NCI-H2171 treated with DMSO at 0.1 percent for 48 hours (cell line): ENCODE measurements at regions not wholly inside any gene's neighbourhood (a gene's known extent, or its start where the extent isn't known, plus 50 kb on each side); places are given as distances from the start of the nearest gene placed in this dataset.
"Not testable (repeated sequence)": the region's sequence is repeated elsewhere in the genome, so short reads cannot be mapped to it uniquely, and the experiment has no call there.

Experiments
- DNase-seq: peaks from one replicate; lab custom pipeline; 2025; lab: John Stamatoyannopoulos, UW

DNA sequence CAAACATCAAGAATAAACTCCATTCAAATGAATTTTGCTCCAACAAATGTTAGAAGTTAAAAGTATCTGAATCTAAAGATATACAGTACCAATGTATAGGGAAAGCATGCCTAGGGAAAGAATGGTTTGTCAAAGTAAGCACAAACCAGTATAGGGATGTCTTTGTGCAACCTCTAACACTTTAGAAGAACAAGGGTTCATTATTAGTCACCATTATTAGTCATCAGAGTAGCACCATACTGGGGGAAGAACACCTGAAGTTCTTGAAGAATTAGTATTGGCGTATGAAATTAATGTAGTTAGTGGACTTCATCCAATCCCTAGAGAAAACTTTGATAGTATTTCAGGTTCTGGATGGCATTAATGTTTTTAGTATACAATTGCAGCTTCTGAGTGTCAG lies 943.7 kb downstream of the METTL15 start:
- DNase-seq = no peak

DNA sequence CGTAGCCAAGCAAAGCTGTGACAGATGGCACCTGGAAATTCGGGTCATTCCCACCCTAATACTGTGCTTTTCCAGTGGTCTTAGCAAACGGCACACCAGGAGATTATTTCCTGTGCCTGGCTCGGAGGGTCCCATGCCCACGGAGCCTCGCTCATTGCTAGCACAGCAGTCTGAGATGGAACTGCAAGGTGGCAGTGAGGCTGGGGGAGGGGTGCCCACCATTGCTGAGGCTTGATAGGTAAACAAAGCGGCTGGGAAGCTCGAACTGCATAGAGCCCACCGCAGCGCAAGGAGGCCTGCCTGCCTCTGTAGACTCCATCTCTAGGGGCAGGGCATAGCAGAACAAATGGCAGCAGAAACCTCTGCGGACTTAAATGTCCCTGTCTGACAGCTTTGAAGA lies 942.8 kb downstream of the METTL15 start:
- DNase-seq = not testable (repeated sequence)

DNA sequence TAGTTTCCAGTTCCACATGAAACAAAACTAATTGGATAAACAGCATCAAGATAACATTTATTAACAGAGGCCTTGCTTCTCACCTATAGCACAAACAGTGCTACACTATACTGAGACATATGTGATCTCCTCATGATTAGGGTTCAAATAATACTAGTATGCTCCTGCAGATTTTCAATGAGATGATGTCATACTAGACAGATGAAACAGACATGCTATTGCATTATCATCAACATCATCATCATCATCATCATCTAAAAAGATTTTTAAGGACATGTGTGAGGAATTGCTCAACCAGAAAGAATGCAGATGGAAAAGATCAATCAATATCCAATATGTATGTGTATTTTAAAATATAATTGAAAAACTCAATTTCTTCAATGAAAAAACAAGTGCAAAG lies 932.3 kb downstream of the METTL15 start:
- DNase-seq = no peak

DNA sequence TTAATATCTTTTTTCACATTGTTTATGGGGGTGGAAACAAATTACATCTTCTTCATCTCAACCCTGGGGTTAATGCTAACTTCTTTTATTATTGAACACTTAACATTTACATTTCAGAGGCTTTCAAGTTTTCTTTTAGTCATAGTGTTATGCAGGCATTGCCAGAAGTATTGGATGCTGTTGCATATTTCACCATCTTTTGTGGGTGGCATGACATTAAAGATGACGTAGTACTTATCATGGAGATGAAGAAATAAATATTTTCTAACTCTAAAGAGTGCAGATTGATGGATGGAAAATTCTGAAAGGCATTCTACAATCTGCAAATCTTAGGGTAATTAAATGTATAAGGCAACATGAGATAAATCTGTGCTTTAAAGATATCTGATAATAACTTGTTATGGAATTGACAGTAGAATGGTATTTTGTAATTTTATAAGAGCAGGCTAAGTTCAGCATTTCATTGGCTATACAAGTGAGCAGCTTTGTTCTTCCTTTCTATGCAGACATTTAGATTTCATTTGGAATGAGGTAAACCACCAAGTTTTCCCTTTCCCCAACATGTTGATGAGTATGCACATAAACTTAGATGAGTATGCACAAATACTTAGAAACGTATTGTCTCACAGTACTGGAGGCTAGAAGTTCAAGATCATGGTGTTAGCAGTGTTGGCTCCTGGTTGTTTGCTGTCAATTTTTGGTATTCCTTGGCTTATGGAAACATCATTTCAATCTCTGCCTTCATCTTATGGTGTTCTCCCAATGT lies 924.4 kb downstream of the METTL15 start:
- DNase-seq = no peak

DNA sequence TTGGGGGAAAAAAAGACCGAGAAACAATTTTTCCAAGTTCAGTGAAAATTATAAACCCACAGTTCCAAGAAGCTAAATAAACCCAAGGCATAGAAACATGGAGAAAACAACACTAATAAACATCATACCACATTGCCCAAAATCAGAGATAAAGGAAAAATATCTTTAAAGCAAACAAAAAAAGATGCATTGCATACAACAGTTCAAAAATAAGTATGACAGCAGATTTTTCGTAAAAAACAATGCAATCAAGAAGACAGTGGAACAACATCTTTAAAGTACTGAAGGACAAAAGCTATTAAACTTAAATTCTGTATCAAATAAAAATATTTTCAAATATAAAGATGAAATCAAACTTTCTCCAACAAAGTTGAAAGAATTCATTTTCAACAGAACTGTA lies 921.3 kb downstream of the METTL15 start:
- DNase-seq = no peak

DNA sequence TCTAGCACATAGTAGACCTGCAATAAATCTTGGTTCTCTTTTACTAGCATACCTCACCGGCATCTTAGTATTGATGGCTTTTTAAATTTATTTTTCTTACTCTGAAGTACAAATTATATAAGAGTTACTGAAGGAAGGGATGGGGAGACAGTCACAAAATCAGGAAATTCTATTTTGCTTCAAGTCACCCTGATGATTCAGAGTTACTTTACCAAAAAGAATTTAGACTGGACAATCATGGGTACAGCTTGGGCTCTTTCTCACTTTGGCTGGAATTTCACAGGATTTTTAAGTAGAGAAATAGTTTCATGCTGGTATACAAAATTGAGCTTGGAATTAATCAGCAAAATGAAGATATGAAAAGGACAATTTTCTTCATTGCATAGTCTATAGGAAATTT lies 919.2 kb downstream of the METTL15 start:
- no peak for DNase-seq

DNA sequence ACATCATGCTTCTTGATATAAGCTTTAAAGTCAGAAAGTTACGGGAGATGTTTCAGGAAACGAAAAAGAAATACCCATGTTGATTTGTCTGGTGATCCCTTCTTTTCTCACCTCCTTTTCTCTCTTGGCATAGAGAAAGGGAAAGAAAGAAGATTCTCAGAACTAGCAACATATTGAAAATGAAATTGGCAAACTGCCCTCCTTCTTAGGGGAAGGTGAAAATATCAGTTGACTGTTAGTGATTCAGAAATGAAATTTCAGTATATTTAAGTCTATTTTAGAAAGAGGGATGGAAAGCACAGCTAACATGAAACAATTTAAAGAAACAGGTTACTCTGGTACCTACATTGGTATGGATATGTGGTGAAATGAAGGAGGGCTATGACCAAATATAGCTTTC lies 918.1 kb downstream of the METTL15 start:
- DNase-seq = no peak

DNA sequence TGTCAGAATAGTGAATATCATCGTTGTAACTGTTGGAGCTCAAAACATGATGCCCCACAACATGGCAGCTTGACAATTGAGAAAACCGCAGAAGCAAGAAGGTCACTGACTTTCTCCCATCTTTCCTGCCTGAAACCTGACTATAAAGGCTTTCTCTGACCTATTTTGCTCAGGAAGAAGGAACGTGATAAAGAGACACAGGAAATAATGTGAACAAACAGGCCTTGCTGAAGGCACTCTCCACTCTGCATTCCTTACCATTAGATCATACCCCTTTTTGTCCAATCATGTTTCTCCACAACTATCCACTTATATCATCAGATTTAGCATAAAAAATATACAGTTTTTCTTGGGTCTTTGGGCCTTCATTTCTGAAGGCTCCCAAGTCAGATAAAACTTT lies 916.8 kb downstream of the METTL15 start:
- DNase-seq = no peak

DNA sequence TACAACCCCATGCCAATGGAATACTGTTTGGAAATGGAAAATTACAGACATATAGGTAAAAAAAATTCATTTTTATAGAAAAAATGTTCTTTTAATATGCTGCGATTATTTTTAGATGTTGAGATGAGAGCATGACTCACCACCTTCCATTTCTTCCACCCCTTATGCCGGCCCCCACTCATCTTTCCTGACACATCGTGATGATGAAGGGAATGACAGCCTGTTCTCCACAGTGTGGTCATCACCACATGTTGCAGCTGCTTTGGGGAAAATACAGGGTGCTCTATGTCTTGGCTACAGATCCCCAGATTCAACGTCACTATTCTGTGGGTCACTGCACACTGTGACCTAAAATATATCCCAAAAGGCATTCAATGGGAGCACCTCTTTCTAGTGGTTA lies 916.2 kb downstream of the METTL15 start:
- no peak for DNase-seq

DNA sequence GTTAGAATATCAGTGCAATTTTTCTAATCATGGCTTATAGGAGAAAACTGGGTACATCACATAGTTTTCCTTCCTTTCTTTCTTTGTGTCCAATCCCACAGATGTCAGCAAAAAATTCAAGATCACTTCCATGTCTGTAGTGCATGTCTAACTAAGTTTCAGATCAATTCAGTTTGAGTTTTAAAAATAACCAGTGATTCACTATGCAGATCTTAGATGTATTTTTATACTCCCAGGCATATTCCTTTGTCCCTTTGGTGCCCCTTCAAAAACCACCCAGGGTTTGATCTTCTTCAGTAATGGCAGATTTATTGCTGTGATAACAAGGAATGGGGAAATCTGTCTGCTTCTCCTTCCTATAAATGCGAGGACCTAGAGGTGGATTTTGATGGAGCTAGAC lies 915.6 kb downstream of the METTL15 start:
- no peak for DNase-seq

DNA sequence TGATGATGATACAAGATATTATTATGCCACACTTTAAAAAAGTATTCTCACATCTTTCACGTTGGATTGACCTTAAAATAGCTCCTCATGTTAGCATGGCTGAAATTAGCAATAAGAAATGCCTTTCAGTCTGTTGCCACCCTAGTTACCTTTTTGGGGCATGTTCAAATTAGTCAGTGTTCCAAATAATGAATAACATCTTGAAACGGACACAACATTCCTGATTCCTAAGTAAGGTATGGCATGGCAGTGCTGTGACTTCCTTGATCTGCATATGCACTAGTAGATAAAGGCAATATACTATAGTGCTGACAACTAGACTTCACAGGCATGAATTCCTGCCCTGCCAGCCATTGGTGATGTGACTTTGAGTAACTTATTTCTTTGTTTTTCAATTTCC lies 914.5 kb downstream of the METTL15 start:
- DNase-seq = no peak

DNA sequence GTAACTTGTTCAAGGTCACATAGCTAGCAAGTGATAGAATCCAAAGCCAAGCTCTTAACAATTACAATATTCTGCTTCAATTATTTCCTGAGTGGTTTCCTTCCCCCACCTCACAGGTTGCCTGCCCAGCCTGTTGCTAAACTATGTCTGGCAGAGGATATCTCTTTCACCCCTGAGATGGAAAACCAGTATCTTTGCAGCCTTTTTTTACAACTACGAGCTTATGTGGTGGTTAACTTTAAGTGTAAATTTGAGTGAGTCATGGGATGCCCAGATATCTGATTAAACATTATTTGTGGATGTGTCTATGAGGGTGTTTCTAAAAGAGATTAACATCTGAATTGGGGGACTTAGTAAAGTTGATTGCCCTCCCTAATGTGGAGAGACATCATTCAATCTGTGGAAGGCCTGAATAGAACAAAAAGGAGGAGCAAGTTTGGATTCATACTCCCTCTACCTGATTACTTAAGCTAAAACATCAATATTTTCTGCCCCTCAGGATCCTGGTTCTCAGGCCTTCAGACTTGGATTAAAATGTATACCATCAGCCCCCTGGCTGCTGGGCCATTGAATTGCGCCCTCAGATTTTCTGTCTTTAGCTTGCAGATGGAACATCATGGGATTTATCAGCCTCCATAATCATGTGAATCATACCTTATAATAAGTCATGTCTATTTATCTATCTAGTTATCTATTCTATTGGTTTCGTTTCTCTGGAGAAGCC lies 911.9 kb downstream of the METTL15 start:
- peak; percentile 7 for DNase-seq

DNA sequence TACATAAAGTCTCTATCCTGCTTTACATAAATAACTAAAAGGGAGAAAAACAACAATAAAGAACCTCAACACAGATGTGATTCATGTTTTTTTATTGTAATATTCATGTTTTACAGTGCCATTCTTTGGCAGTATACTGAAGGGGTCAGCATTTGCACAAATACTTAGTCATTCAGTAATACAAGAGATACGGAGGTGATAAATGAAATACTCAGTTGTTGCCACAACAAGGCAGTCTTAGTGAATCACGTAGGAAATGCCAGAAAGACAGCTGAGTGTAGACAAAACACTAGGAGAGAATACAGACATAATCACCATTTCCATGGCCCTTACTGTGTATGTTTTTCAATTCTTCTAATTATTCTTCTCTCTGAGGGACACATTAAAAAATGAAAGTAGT lies 910.4 kb downstream of the METTL15 start:
- no peak for DNase-seq

DNA sequence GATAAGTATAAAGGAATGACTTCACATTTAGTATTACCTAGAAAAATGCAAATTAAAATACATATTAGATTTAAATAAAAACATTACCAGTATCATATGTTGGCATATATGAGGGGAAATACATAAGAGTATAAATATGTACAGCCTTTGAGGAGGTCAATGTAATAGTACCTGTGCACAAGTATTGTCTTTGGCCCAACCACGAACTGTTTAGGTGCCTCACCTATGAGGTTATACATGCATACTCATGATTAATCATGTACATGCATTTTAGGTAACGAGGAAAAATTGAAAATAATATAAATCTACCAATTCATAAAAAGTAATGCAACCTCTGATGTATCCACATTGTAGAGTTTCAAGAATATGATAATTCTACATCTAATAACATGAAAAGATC lies 909.8 kb downstream of the METTL15 start:
- DNase-seq = no peak

DNA sequence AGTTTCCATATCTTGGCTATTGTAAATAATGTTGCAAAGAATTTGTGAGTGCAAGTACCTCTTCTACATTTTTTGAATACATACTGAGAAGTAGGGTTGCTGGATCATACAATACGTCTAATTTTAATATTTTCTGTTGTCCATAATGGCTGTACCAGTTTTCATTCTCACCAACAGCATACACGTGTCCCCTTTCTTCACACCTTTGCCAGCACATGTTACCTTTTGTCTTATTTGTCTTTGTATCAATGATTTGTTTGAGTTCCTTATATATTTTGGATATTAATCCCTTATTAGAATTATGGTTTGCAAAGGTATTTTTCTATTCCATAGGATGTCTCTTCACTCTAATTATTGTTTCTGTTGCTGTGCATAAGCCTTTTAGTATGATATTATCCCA lies 904.3 kb downstream of the METTL15 start:
- no peak for DNase-seq

DNA sequence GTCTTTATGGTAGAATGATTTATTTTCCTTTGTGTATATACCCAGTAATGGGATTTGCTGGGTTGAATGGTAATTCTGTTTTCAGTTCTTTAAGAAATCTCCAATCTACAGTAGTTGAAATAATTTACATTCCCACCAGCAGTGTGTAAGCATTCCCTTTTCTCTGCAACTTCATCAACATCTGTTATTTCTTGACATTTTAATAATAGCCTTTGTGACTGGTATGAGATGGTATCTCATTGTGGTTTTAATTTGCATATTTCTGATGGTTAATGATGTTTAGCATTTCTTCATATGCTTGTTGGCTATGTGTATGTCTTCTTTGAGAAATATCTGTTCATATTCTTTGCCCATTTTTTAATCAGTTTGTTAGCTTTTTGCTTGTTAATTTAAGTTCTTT lies 901.2 kb downstream of the METTL15 start:
- no peak for DNase-seq

DNA sequence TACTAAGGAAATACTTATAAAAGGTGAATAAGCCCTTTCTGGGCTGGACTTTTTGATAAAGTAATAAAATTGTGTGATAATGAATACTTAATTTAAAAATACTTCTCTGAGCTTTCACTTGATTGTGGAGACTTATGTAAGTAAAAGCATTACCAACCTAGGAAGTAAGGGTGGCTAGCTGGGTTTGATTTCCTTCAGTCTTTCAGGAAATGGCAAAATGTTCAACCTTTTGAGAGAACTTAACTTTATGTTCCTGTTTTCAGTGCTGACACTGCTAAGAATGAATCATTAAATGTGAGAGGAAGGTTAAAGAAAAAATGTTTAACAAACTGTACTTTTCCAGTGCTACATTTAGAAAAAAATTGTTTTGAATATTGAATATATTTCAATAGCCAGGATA lies 900.3 kb downstream of the METTL15 start:
- no peak for DNase-seq

DNA sequence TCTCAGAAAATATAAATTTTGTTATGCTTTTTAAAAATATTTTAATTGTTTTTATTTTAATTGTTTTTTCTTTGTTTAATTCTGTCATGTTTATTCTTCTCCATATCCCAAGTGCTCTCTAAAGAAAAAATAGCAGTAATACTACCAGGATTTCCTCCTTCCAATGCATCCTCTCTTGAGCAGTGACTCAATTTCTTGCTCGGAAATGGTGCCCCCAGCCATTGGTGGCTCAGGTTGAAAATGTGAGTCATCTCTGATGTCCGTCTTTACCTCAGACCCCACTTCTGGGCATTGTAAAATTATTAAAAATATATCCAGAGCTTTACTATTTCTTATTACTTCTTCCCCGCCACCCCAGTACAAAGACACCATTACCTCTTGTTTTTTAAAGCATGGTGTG lies 898.5 kb downstream of the METTL15 start:
- DNase-seq = no peak

DNA sequence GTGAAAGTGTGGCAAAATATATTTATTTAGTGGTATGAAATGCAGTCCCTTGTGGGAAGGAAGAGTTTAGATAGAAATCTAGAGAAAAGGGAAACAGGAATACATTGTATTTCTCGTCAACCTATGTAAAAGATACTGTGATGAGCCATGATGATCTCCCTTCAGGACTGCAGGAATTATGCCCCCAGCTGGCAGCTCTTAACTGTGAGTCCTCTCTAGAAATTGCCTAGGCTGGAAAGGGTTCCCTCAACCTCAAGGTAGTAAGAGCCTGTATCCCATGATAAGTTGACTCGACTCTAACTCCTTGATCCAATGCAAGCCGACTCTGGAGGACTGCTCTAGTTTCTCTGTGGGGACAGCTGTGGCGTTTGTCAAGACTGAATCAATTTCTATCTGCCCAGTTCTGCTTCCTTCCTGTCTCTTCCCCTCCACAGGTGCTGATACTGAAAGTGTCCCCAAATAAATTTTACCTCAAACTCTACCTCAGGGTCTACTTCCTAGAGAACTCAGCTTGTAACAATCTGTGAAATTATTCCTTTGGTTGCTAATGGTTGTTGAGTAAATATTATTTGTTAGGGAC lies 897.3 kb downstream of the METTL15 start:
- no peak for DNase-seq

DNA sequence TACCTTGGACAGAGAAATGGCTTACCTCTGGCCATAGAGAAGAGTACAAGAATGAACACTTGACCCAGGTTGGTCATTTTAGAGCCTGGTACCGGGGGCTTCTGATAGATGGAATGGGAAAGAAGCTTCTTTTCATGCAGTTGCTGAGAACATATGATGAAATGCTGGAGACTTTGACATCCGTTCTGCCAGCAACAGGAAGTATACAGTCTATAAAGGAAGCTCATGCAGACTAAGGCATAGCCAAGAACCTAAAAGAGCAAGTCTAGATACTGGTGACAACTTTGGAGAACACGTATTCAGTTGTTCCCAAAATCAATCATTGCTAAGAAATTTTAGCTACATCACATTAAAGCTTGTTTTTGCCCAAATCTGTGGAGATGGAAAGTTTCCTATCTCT lies 894.6 kb downstream of the METTL15 start:
- DNase-seq = no peak

DNA sequence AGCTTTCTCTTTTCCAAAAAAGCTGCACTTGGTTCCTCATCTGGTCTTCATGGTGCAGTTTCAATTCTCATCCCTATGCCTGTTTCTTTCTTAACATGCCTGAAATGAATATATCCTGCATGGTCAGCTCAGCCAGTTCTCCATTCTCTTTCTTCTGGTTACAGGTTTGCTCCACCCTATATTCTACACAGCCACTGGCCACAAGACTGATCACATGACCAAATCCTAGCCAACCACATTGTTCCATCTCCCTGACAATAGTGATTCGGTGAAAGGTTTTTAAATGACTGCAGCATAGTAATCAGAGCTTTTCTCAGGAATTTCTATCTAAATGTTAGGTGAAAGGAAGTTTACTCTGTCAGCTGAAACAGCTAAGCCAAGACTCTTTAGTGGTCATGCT lies 891.4 kb downstream of the METTL15 start:
- DNase-seq = no peak

DNA sequence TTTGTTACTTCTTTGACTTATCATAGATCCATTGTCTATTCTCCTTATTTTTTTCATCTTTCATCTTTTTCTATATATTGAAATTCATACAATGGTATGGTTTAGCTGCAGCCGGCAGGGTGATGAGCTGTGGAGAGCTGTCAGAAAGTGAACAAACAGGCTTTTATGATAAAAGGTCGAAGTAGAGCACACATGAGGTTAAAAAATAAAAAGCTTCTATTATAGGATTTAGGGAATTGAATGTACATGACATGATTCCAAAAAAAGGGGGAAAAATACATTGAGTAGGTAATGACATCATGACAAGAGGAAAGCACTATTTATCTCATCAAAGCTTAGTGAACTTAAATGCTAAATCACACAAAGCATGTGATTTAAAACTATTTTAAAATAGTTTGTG lies 884.8 kb downstream of the METTL15 start:
- DNase-seq = no peak

DNA sequence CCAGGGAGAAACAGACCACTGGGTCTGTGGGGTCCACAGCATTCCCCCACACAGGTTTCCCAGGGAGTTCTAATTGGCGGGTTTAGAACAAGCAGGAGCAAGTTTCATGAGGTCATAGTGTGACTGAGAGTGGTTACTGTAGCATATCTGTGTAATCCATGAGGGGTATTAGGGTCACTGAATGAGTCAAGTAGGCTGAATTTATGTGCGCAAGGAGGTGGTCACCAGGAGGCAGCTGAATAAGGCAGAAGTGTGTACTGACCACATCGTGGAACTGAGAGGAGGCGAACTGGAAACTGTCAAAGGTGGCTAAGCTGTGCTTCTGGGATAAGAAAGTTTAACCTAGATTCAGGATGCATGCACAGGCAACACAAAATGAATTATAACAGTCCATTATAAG lies 876.0 kb downstream of the METTL15 start:
- no peak for DNase-seq

DNA sequence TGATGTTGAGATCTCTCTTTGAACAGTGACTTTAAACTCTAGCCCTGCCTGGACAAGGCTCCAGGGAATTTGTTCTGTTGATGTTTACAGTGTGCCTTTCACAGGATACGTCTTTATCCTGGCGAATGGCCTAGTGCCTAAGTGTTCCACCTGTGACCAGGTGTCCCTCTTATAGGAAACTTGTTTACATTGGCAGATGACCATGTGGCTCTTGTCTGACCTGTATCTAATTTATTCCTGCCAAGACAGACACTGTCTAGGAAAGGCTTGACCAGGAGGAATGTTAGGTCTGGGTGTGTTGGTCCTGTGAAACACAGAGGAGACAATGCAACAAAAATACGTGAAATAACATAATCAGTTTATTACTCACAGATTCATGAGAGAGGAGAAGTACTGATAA lies 875.6 kb downstream of the METTL15 start:
- DNase-seq = no peak
